HFFc6 (cell line): ENCODE measurements at regions not wholly inside any gene's neighbourhood (a gene's known extent, or its start where the extent isn't known, plus 50 kb on each side); places are given as distances from the start of the nearest gene placed in this dataset.

Source experiments
- DNase-seq: peaks from one replicate; pipeline ENCODE4 v3.0.0-alpha.2; 2018
- H3K27ac Mint-ChIP-seq: 2 replicates; pipeline ENCODE4 v1.8.0; 2020; ENCODE audit warnings: mild to moderate bottlenecking, mixed read lengths
- H3K27me3 Mint-ChIP-seq: 2 replicates; pipeline ENCODE4 v1.8.0; 2021; ENCODE audit warnings: mild to moderate bottlenecking, moderate library complexity, mixed read lengths; ENCODE audit not compliant: insufficient read depth
- H3K36me3 Mint-ChIP-seq: 2 replicates; pipeline ENCODE4 v1.8.0; 2021; ENCODE audit warnings: low read depth, mixed read lengths
- H3K4me1 Mint-ChIP-seq: 2 replicates; pipeline ENCODE4 v1.8.0; 2020; ENCODE audit warnings: low read depth, mixed read lengths
- H3K4me3 Mint-ChIP-seq: 2 replicates; pipeline ENCODE4 v1.8.0; 2020; ENCODE audit warnings: mild to moderate bottlenecking, moderate library complexity, mixed read lengths
- H3K9me3 Mint-ChIP-seq: 2 replicates; pipeline ENCODE4 v1.8.0; 2020; ENCODE audit warnings: mild to moderate bottlenecking, mixed read lengths
- CTCF ChIP-seq: fragments of 200-600 bp; sonication (generic); IDR thresholded peaks from 2 replicates; pipeline ENCODE4 v1.5.0; 2021; ENCODE audit warnings: antibody characterized with exemption, mild to moderate bottlenecking

- H3K4me1 Mint-ChIP-seq = no peaks in the 10 kb centered on the region
Measured at GRCh38 chr12:108050696-108051095, 78.4 kb upstream of the WSCD2 start.

GRCh38 chr12:108052260-108052659 lies 76.8 kb upstream of the WSCD2 start:
- Mint-ChIP-seq H3K27me3 (no peaks in the 10 kb centered on the region; the same call in 1 of the 2 replicates), H3K4me3 (no peak overlapping the region), H3K36me3 (0 out of 2 replicates have a peak, but pooled peaks cover 6% of the 10 kb centered on the region), H3K9me3 (peaks cover 51% of the 10 kb centered on the region), H3K4me1 (no peaks in the 10 kb centered on the region), H3K27ac (no peak overlapping the region)
- TF ChIP-seq CTCF = no peak
- DNase-seq = no peak

More at GRCh38 chr12:108050696-108051095, 78.4 kb upstream of the WSCD2 start:
- Mint-ChIP-seq H3K9me3 (peaks cover 50% of the 10 kb centered on the region), H3K27ac (no peak overlapping the region), H3K27me3 (no peaks in the 10 kb centered on the region; the same call in 1 of the 2 replicates), H3K36me3 (0 out of 2 replicates have a peak, but pooled peaks cover 6% of the 10 kb centered on the region), H3K4me3 (no peak overlapping the region)
- no peak for TF ChIP-seq CTCF
- DNase-seq = no peak

- Mint-ChIP-seq H3K4me3 (no peak overlapping the region), H3K9me3 (peaks cover 52% of the 10 kb centered on the region), H3K4me1 (no peaks in the 10 kb centered on the region), H3K27me3 (no peaks in the 10 kb centered on the region; the same call in 1 of the 2 replicates), H3K27ac (no peak overlapping the region), H3K36me3 (no peaks in the 10 kb centered on the region; the same call in 1 of the 2 replicates)
- DNase-seq = no peak
- no peak for TF ChIP-seq CTCF
Measured at GRCh38 chr12:108053512-108053911, 75.6 kb upstream of the WSCD2 start.

GRCh38 chr12:108054496-108054895 lies 74.6 kb upstream of the WSCD2 start:
- no peaks in the 10 kb centered on the region; the same call in 1 of the 2 replicates for H3K27me3 Mint-ChIP-seq
- H3K36me3 Mint-ChIP-seq = no peaks in the 10 kb centered on the region; the same call in 1 of the 2 replicates
- TF ChIP-seq CTCF = no peak
- H3K27ac Mint-ChIP-seq = no peak overlapping the region
- H3K9me3 Mint-ChIP-seq = peaks cover 61% of the 10 kb centered on the region
- DNase-seq = no peak
- no peak overlapping the region for H3K4me3 Mint-ChIP-seq
- H3K4me1 Mint-ChIP-seq = no peaks in the 10 kb centered on the region

GRCh38 chr12:108055141-108055540 lies 73.9 kb upstream of the WSCD2 start:
- no peaks in the 10 kb centered on the region for H3K4me1 Mint-ChIP-seq
- H3K27ac Mint-ChIP-seq = no peak overlapping the region
- TF ChIP-seq CTCF = no peak
- H3K36me3 Mint-ChIP-seq = no peaks in the 10 kb centered on the region; the same call in 1 of the 2 replicates
- H3K9me3 Mint-ChIP-seq = peaks cover 56% of the 10 kb centered on the region
- no peaks in the 10 kb centered on the region; the same call in 1 of the 2 replicates for H3K27me3 Mint-ChIP-seq
- DNase-seq = no peak
- no peak overlapping the region for H3K4me3 Mint-ChIP-seq

GRCh38 chr12:108060067-108060466 lies 69.0 kb upstream of the WSCD2 start:
- Mint-ChIP-seq H3K4me3 (no peak overlapping the region), H3K9me3 (peaks cover 62% of the 10 kb centered on the region), H3K27me3 (no peaks in the 10 kb centered on the region), H3K36me3 (no peaks in the 10 kb centered on the region; the same call in 1 of the 2 replicates), H3K4me1 (no peaks in the 10 kb centered on the region), H3K27ac (no peak overlapping the region)
- no peak for DNase-seq
- TF ChIP-seq CTCF = no peak
